HepG2 (cell line): ENCODE measurements at regions not wholly inside any gene's neighbourhood (a gene's known extent, or its start where the extent isn't known, plus 50 kb on each side); places are given as distances from the start of the nearest gene placed in this dataset.

ENCODE experiments used
- ATAC-seq: fragments of 200-7000 bp; cut with Tn5 transposase; 3 replicates; pipeline ENCODE4 v1.9.1; 2020; ENCODE audit warnings: mild to moderate bottlenecking, moderate library complexity
- BruUV-seq: library from RNA; stranded (reverse); fragments of 400-500 nt; replicated peaks from 2 replicates; lab custom pipeline; 2021; lab: Mats Ljungman, UMichigan
- CTCF ChIA-PET: fragments of 300-600 bp; formaldehyde crosslinking; extraction: SDS; loops from one replicate; lab custom pipeline; 2021; ENCODE audit warnings: low total read pairs, inconsistent platforms, low intra/inter-chr PET ratio; lab: Yijun Ruan, JAX
- POLR2A ChIA-PET: fragments of 350-600 bp; sonication (Branson Sonifier 250); formaldehyde crosslinking; loops from one replicate; lab custom pipeline; 2020; ENCODE audit warnings: antibody characterized with exemption, inconsistent platforms; lab: Yijun Ruan, JAX
- DNase-seq: peaks from one replicate; pipeline ENCODE4 v3.0.0-alpha.2; 2015; ENCODE audit warnings: low spot score
- FAIRE-seq: peaks from 3 replicates; lab custom pipeline; 2011; peaks lifted over from hg19 to GRCh38; lab: Jason Lieb, UNC
- H2AFZ ChIP-seq: one replicate; pipeline ENCODE4 v1.6.1; 2011; ENCODE audit warnings: low read length, inconsistent platforms
- H3K27ac ChIP-seq: fragments of 300-600 bp; 3 replicates; pipeline ENCODE4 v1.8.0; 2011; ENCODE audit warnings: mixed run types, mild to moderate bottlenecking, mixed read lengths, low read length, inconsistent platforms; ENCODE audit not compliant: insufficient read depth; ENCODE audit errors: extremely low read length
- H3K27me3 ChIP-seq, 2 experiments: fragments of 200-600 bp in 1 of 2; 2 replicates in 1 of 2; 3 replicates in 1 of 2; pipeline versions ENCODE4 v1.6.0 to v1.8.0; 2011; ENCODE audit warnings: low read length in 2 of 2, mild to moderate bottlenecking in 2 of 2, moderate library complexity in 2 of 2, inconsistent platforms in 1 of 2; ENCODE audit not compliant: insufficient read depth in 2 of 2, control insufficient read depth in 1 of 2
- H3K36me3 ChIP-seq, 2 experiments: fragments of 200-600 bp in 1 of 2; replicated peaks in 1 of 2; 2 replicates in 1 of 2; 3 replicates in 1 of 2; pipeline versions ENCODE4 v1.5.1 to v1.8.0; 2011; ENCODE audit warnings: low read length in 2 of 2, inconsistent platforms in 1 of 2; ENCODE audit not compliant: insufficient read depth in 2 of 2, control insufficient read depth in 1 of 2
- H3K4me1 ChIP-seq: 2 replicates; pipeline ENCODE4 v1.5.1; 2012; ENCODE audit warnings: low read length, inconsistent platforms; ENCODE audit not compliant: insufficient read depth
- H3K4me2 ChIP-seq: 2 replicates; pipeline ENCODE4 v1.6.0; 2011; ENCODE audit warnings: low read depth, low read length, inconsistent platforms
- H3K4me3 ChIP-seq, 3 experiments: fragments of 200-600 bp in 1 of 3; sonication (generic), shearing (Covaris generic) in 1 of 3; replicated peaks in 1 of 3; 2 replicates each; pipeline ENCODE4 v1.5.1; 2011 to 2016; ENCODE audit warnings: low read length in 3 of 3, inconsistent platforms in 2 of 3, low read depth in 2 of 3, mild to moderate bottlenecking in 2 of 3, control low read depth in 1 of 3, mixed read lengths in 1 of 3; ENCODE audit not compliant: insufficient read depth in 1 of 3
- H3K79me2 ChIP-seq: one replicate; pipeline ENCODE4 v1.6.1; 2011; ENCODE audit warnings: low read length, inconsistent platforms; ENCODE audit not compliant: insufficient read depth
- H3K9ac ChIP-seq: 2 replicates; pipeline ENCODE4 v1.6.0; 2011; ENCODE audit warnings: mild to moderate bottlenecking, low read depth, low read length, inconsistent platforms; ENCODE audit not compliant: insufficient read depth
- H3K9me3 ChIP-seq: 2 replicates; pipeline ENCODE4 v1.5.1; 2012; ENCODE audit warnings: mild to moderate bottlenecking, low read length
- H4K20me1 ChIP-seq: 2 replicates; pipeline ENCODE4 v1.6.0; 2011; ENCODE audit warnings: inconsistent platforms, mild to moderate bottlenecking, low read length, moderate library complexity; ENCODE audit not compliant: insufficient read depth
- ARNT2 ChIP-seq: sonication (generic); formaldehyde crosslinking; IDR thresholded peaks from 2 replicates; pipeline ENCODE4 v1.8.0; 2022; ENCODE audit warnings: mild to moderate bottlenecking, low read depth, missing genetic modification reagents, moderate library complexity
- CAMTA2 ChIP-seq: sonication (generic); formaldehyde crosslinking; IDR thresholded peaks from 2 replicates; pipeline ENCODE4 v1.4.0; 2020; ENCODE audit warnings: mild to moderate bottlenecking, missing genetic modification reagents, borderline replicate concordance
- CBFB ChIP-seq: sonication (generic); formaldehyde crosslinking; IDR thresholded peaks from 2 replicates; pipeline ENCODE4 v1.4.0; 2020; ENCODE audit warnings: missing genetic modification reagents
- CCDC6 ChIP-seq: sonication (generic); formaldehyde crosslinking; IDR thresholded peaks from 2 replicates; pipeline ENCODE4 v1.8.1; 2022; ENCODE audit warnings: mild to moderate bottlenecking, missing genetic modification reagents, moderate library complexity
- FOXA3 ChIP-seq: IDR thresholded peaks from 2 replicates; pipeline ENCODE4 v1.6.1; 2016; ENCODE audit warnings: missing genetic modification reagents, missing compliant biosample characterization
- FOXM1 ChIP-seq: sonication (generic); formaldehyde crosslinking; IDR thresholded peaks from 2 replicates; pipeline ENCODE4 v1.5.0; 2020; ENCODE audit warnings: missing genetic modification reagents
- MEIS2 ChIP-seq: sonication (generic); formaldehyde crosslinking; IDR thresholded peaks from 2 replicates; pipeline ENCODE4 v1.9.0; 2021; ENCODE audit warnings: mild to moderate bottlenecking, missing genetic modification reagents
- NCOA2 ChIP-seq: sonication (generic); formaldehyde crosslinking; IDR thresholded peaks from 2 replicates; pipeline ENCODE4 v1.8.0; 2022; ENCODE audit warnings: inconsistent platforms
- RARG ChIP-seq: sonication (generic); formaldehyde crosslinking; IDR thresholded peaks from 2 replicates; pipeline ENCODE4 v1.4.0; 2020; ENCODE audit warnings: low read depth, mild to moderate bottlenecking, missing genetic modification reagents
- RFX5 ChIP-seq: IDR thresholded peaks from 2 replicates; pipeline ENCODE4 v1.6.1; 2011; ENCODE audit warnings: low read depth, low read length, improper control_type of control experiment
- SKI ChIP-seq: fragments of 450-650 bp; IDR thresholded peaks from one replicate; pipeline ENCODE4 v1.6.1; 2018; ENCODE audit warnings: mild to moderate bottlenecking; ENCODE audit not compliant: partially characterized antibody
- SMYD3 ChIP-seq: sonication (generic); formaldehyde crosslinking; IDR thresholded peaks from 2 replicates; pipeline ENCODE4 v1.8.1; 2023; ENCODE audit warnings: mild to moderate bottlenecking, missing genetic modification reagents
- ZBTB37 ChIP-seq: sonication (generic); formaldehyde crosslinking; IDR thresholded peaks from 2 replicates; pipeline ENCODE4 v1.4.0; 2020; ENCODE audit warnings: mild to moderate bottlenecking, missing genetic modification reagents
- ZNF143 ChIP-seq: sonication (generic); formaldehyde crosslinking; IDR thresholded peaks from 2 replicates; pipeline ENCODE4 v1.4.0; 2020; ENCODE audit warnings: missing genetic modification reagents
- ZNF510 ChIP-seq: sonication (generic); formaldehyde crosslinking; IDR thresholded peaks from 2 replicates; pipeline ENCODE4 v1.4.0; 2020; ENCODE audit warnings: low read depth, mild to moderate bottlenecking, missing genetic modification reagents
- ZNF749 ChIP-seq: sonication (generic); formaldehyde crosslinking; IDR thresholded peaks from 2 replicates; pipeline ENCODE4 v1.8.0; 2022; ENCODE audit warnings: mild to moderate bottlenecking, missing genetic modification reagents, moderate library complexity, borderline replicate concordance
- WGBS: methylation state at CpG from one replicate; pipeline ENCODE4 v1.1.6; 2017; ENCODE audit warnings: low lambda C conversion rate; 5-methylcytosine and 5-hydroxymethylcytosine counted together
- in situ Hi-C: cut with HindIII; loops from 2 replicates; pipeline ENCODE4 v1.10.0; 2017; ENCODE audit warnings: low pct_unique_long_range_greater_than_20kb; ENCODE audit not compliant: extremely low pct_ligation_motif_present
- intact Hi-C: fragments of 100-400 bp; cut with micrococcal nuclease; formaldehyde crosslinking; loops from one replicate; pipeline ENCODE4 v1.10.0; 2022; ENCODE audit not compliant: unreplicated experiment
- TF ChIP-seq, protein P1 (sequence below): sonication (generic); formaldehyde crosslinking; IDR thresholded peaks from 2 replicates; pipeline ENCODE4 v1.4.0; 2020; ENCODE audit warnings: missing genetic modification reagents; ENCODE audit errors: not compliant biosample characterization

DNA sequence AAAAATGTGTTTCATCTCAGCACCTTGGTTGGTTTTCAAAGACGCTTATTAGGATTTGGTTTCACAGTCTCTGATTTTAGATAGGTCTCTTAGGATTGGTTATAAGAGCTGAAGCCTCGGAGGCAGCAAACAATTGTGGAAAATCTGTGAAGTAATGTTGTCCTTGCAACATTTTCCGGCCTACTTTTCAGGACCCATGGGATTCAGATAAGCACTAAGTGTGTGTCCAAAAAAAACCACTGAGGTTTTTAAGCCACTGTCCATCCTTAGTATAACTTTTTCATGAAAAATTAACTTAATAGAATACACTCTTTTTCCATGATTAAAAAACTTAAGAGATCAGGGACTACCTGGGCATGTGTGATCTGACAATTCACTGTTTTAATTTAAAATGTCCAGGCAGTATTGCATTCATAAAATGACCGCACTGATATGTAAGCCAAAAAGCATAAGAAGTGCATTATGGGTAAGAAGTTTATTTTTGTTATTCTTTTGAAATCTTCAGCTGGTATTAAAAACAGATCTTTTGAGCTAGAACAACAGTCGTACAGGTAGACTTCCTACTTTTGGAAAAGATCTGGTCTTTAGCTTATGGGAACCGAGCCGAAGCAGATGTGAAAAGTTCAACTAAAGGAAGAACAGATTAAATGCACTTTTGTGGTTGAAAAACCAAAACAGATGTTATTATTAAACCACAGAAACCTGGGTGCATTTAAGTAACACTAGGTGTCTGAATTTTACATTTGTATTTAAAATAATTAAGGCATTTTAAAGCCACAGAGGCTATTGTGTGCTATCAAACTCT, 479.4 kb upstream of the ZEB2 start (continued):
- TF ChIP-seq CAMTA2 (CRISPR knock-in tag) (no peak), SKI (no peak), ZNF510 (no peak), SMYD3 (no peak), ZNF749 (CRISPR knock-in tag) (no peak), FOXA3 (CRISPR knock-in tag) (no peak), ZNF143 (no peak), FOXM1 (CRISPR knock-in tag) (no peak), ZBTB37 (CRISPR knock-in tag) (no peak), CCDC6 (CRISPR knock-in tag) (no peak)

- WGBS = 17% methylated on average over 4 of the region's 4 CpGs
- no TSS peak for BruUV-seq
- H3K9me3 ChIP-seq = no peaks in the 10 kb centered on the region
Measured at GRCh38 chr2:144998435-144998834, 478.5 kb upstream of the ZEB2 start.

More at GRCh38 chr2:144998435-144998834, 478.5 kb upstream of the ZEB2 start:
- ChIA-PET CTCF (no interaction called here), POLR2A (no interaction called here)
- no peaks in the 10 kb centered on the region for H3K4me1 ChIP-seq
- H4K20me1 ChIP-seq = no peaks in the 10 kb centered on the region
- H2AFZ ChIP-seq = no peak overlapping the region
- H3K4me3 ChIP-seq = no peak overlapping the region
- no peak for TF ChIP-seq NCOA2 (CRISPR knock-in tag)
- no peak for TF ChIP-seq RFX5
- TF ChIP-seq, protein P1, sequence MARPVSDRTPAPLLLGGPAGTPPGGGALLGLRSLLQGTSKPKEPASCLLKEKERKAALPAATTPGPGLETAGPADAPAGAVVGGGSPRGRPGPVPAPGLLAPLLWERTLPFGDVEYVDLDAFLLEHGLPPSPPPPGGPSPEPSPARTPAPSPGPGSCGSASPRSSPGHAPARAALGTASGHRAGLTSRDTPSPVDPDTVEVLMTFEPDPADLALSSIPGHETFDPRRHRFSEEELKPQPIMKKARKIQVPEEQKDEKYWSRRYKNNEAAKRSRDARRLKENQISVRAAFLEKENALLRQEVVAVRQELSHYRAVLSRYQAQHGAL = no peak
- no peak for TF ChIP-seq CBFB
- no peak for TF ChIP-seq MEIS2 (CRISPR knock-in tag)
- TF ChIP-seq RARG = no peak
- no peak for TF ChIP-seq ARNT2 (CRISPR knock-in tag)
- ATAC-seq (no peak), FAIRE-seq (no peak), DNase-seq (no peak)
- H3K79me2 ChIP-seq = no peaks in the 10 kb centered on the region
- no peak overlapping the region for H3K27ac ChIP-seq
- in situ Hi-C loops = no loop called here
- no peak overlapping the region for H3K9ac ChIP-seq
- intact Hi-C loops = no loop called here
- H3K27me3 ChIP-seq = no peaks in the 10 kb centered on the region
- H3K36me3 ChIP-seq = no peaks in the 10 kb centered on the region
- H3K4me2 ChIP-seq = no peak overlapping the region
